ENCODE measurements at regions not wholly inside any gene's neighbourhood (a gene's known extent, or its start where the extent isn't known, plus 50 kb on each side); places are given as distances from the start of the nearest gene placed in this dataset.

DNA sequence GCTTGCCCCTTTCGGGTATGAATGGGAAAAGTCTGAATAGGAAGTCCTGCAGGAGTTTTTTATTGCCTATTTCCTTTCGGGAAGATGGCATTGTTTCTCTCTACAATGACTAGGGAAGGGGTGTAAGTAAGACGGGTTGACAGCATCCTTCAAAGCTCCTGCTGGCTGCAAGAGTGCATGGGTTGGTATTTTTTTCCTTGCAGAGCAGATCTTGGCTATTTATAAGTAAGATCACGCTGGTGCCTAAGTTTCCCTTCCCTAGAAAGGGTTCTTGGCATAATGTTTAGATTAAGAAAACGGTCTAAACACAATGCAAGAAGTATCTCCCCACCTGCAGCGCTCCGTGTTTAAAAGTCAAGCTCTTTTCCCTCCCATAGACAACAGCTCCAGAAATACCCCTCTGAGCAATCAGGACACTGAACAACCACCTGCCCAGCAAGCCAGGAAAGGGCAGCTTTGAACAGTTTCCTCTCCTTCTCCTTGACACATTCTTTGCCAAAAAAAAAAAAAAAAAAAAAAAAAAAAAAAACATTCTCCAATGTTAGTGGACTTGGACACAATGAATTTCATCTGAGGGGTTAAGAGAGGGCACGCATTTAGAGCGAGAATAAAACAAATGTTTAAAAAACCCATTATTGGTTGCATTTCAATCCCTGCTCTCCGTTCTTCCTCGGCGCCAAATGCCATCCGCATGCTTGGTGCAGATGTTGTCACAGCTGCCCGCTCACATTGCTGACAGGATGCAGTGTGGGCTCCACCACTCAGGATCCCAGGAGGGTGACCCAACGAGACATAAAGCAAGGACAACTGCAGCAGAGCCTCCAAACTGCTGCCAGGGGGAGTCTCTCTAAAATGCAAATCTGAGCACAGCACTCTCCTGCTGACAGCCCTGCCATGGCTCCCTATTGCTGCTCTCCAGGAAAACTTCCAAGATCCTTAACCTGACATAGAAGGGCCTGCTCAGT lies 427.4 kb upstream of the MGMT start:
- TF ChIP-seq CTCF (IDR thresholded peaks at IDR 0.05 in 2 of 3, conservative IDR thresholded peaks at IDR 0.05 in 1 of 3; ENCODE audit: borderline replicate concordance in 1 of 3, insufficient read depth in 1 of 3, low read depth in 2 of 3, low read length in 2 of 3): no peak
- TF ChIP-seq EZH2 (IDR thresholded peaks at IDR 0.05): no peak
- TF ChIP-seq, protein P1, sequence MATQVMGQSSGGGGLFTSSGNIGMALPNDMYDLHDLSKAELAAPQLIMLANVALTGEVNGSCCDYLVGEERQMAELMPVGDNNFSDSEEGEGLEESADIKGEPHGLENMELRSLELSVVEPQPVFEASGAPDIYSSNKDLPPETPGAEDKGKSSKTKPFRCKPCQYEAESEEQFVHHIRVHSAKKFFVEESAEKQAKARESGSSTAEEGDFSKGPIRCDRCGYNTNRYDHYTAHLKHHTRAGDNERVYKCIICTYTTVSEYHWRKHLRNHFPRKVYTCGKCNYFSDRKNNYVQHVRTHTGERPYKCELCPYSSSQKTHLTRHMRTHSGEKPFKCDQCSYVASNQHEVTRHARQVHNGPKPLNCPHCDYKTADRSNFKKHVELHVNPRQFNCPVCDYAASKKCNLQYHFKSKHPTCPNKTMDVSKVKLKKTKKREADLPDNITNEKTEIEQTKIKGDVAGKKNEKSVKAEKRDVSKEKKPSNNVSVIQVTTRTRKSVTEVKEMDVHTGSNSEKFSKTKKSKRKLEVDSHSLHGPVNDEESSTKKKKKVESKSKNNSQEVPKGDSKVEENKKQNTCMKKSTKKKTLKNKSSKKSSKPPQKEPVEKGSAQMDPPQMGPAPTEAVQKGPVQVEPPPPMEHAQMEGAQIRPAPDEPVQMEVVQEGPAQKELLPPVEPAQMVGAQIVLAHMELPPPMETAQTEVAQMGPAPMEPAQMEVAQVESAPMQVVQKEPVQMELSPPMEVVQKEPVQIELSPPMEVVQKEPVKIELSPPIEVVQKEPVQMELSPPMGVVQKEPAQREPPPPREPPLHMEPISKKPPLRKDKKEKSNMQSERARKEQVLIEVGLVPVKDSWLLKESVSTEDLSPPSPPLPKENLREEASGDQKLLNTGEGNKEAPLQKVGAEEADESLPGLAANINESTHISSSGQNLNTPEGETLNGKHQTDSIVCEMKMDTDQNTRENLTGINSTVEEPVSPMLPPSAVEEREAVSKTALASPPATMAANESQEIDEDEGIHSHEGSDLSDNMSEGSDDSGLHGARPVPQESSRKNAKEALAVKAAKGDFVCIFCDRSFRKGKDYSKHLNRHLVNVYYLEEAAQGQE (IDR thresholded peaks at IDR 0.05; ENCODE audit: low read depth): no peak
- no peak for TF ChIP-seq POLR2A (IDR thresholded peaks at IDR 0.05; ENCODE audit: borderline replicate concordance, extremely low read depth, insufficient read depth, insufficient read length)
- no peak for TF ChIP-seq ZFX (IDR thresholded peaks at IDR 0.05)
- no peak for TF ChIP-seq POLR2AphosphoS5 (IDR thresholded peaks at IDR 0.05; ENCODE audit: low read depth, low read length)
- TF ChIP-seq ZNF274 (IDR thresholded peaks at IDR 0.05; ENCODE audit: low read depth, low read length): no peak
- no peak for TF ChIP-seq SP1 (IDR thresholded peaks at IDR 0.05; ENCODE audit: low read depth)
